Epithelial cell of prostate (primary cell): ENCODE measurements at regions not wholly inside any gene's neighbourhood (a gene's known extent, or its start where the extent isn't known, plus 50 kb on each side); places are given as distances from the start of the nearest gene placed in this dataset.
A peak's percentile ranks its signal among the peaks of the same experiment; 100 is the strongest.
"Not testable (repeated sequence)": the region's sequence is repeated elsewhere in the genome, so short reads cannot be mapped to it uniquely, and the experiment has no call there.

Source experiments
- DNase-seq: peaks from one replicate; pipeline ENCODE4 v3.0.0-alpha.2; 2011; ENCODE audit warnings: low read depth, low spot score
- H3K27ac ChIP-seq: fragments of 450-650 bp; 2 replicates; pipeline ENCODE4 v1.5.1; 2017; ENCODE audit warnings: mild to moderate bottlenecking

- DNase-seq, result no peak
- no peak overlapping the region for H3K27ac ChIP-seq
These were observed 102.1 kb upstream of the GPR6 start for GRCh38 chr6:109875973-109876372.

GRCh38 chr6:109877028-109878004 is 100.8 kb upstream of the GPR6 start:
- no peak for DNase-seq
- peak overlapping the region; percentile 58 for H3K27ac ChIP-seq

- peak overlapping the region; percentile 58 for H3K27ac ChIP-seq
- DNase-seq, result not testable (repeated sequence)
These were observed 100.0 kb upstream of the GPR6 start for GRCh38 chr6:109878005-109878690.

- DNase-seq, result not testable (repeated sequence)
- H3K27ac ChIP-seq, result peak overlapping the region; percentile 58
These were observed 99.0 kb upstream of the GPR6 start for GRCh38 chr6:109879081-109879480.

GRCh38 chr6:109879521-109879920 is 98.6 kb upstream of the GPR6 start:
- no peak for DNase-seq
- H3K27ac ChIP-seq, result peak overlapping the region; percentile 58

- H3K27ac ChIP-seq, DNase-seq: not testable (repeated sequence)
These were observed 97.0 kb upstream of the GPR6 start for GRCh38 chr6:109881069-109881468.

- DNase-seq, result not testable (repeated sequence)
- H3K27ac ChIP-seq, result peak overlapping the region; percentile 64
These were observed 96.1 kb upstream of the GPR6 start for GRCh38 chr6:109881953-109882490.

GRCh38 chr6:109891924-109892323 is 86.2 kb upstream of the GPR6 start:
- DNase-seq, result no peak
- no peak overlapping the region for H3K27ac ChIP-seq

- DNase-seq, result peak; percentile 75
- peak overlapping the region; percentile 55 for H3K27ac ChIP-seq
These were observed 85.4 kb upstream of the GPR6 start for GRCh38 chr6:109892451-109893435.

GRCh38 chr6:109893606-109894005 is 84.5 kb upstream of the GPR6 start:
- H3K27ac ChIP-seq, result peak overlapping the region; percentile 55
- no peak for DNase-seq

- no peak for DNase-seq
- H3K27ac ChIP-seq, result no peak overlapping the region
These were observed 83.9 kb upstream of the GPR6 start for GRCh38 chr6:109894181-109894580.

- no peak overlapping the region for H3K27ac ChIP-seq
- no peak for DNase-seq
These were observed 81.8 kb upstream of the GPR6 start for GRCh38 chr6:109896341-109896740.

GRCh38 chr6:109897025-109897424 is 81.1 kb upstream of the GPR6 start:
- no peak for DNase-seq
- H3K27ac ChIP-seq, result no peak overlapping the region

GRCh38 chr6:109897561-109898080 is 80.5 kb upstream of the GPR6 start:
- H3K27ac ChIP-seq, result no peak overlapping the region
- no peak for DNase-seq

- no peak for DNase-seq
- H3K27ac ChIP-seq, result no peak overlapping the region
These were observed 76.1 kb upstream of the GPR6 start for GRCh38 chr6:109901976-109902375.

- no peak for DNase-seq
- H3K27ac ChIP-seq, result no peak overlapping the region
These were observed 75.2 kb upstream of the GPR6 start for GRCh38 chr6:109902870-109903269.

GRCh38 chr6:109910571-109910970 is 67.5 kb upstream of the GPR6 start:
- no peak for DNase-seq
- H3K27ac ChIP-seq, result no peak overlapping the region

GRCh38 chr6:109912118-109912517 is 66.0 kb upstream of the GPR6 start:
- H3K27ac ChIP-seq, result no peak overlapping the region
- no peak for DNase-seq

GRCh38 chr6:109912952-109913351 is 65.2 kb upstream of the GPR6 start:
- no peak overlapping the region for H3K27ac ChIP-seq
- no peak for DNase-seq

- not testable (repeated sequence) for H3K27ac ChIP-seq, DNase-seq
These were observed 62.4 kb upstream of the GPR6 start for GRCh38 chr6:109915748-109916147.
